T-helper 1 cell treated with Interleukin-12 subunit alpha and Interleukin-12 subunit beta and Interleukin-4 antibody, amounts not matched to agents 30 μg/mL and 1 μg/mL, for 36 hours (primary cell): ENCODE measurements at regions not wholly inside any gene's neighbourhood (a gene's known extent, or its start where the extent isn't known, plus 50 kb on each side); places are given as distances from the start of the nearest gene placed in this dataset.
"Not testable (repeated sequence)": the region's sequence is repeated elsewhere in the genome, so short reads cannot be mapped to it uniquely, and the experiment has no call there.

Experiments used
- H3K27ac Mint-ChIP-seq: one replicate; pipeline ENCODE4 v1.8.0; 2021; ENCODE audit warnings: mild to moderate bottlenecking, mixed read lengths
- H3K27me3 Mint-ChIP-seq: one replicate; pipeline ENCODE4 v1.8.0; 2021; ENCODE audit warnings: low read depth, mixed read lengths
- H3K36me3 Mint-ChIP-seq: one replicate; pipeline ENCODE4 v1.8.0; 2021; ENCODE audit warnings: low read depth, mixed read lengths
- H3K4me1 Mint-ChIP-seq: one replicate; pipeline ENCODE4 v1.8.0; 2021; ENCODE audit warnings: low read depth, mixed read lengths
- H3K4me3 Mint-ChIP-seq: one replicate; pipeline ENCODE4 v1.8.0; 2021; ENCODE audit warnings: mild to moderate bottlenecking, moderate library complexity, mixed read lengths
- H3K9me3 Mint-ChIP-seq: one replicate; pipeline ENCODE4 v1.8.0; 2021; ENCODE audit warnings: mixed read lengths

DNA sequence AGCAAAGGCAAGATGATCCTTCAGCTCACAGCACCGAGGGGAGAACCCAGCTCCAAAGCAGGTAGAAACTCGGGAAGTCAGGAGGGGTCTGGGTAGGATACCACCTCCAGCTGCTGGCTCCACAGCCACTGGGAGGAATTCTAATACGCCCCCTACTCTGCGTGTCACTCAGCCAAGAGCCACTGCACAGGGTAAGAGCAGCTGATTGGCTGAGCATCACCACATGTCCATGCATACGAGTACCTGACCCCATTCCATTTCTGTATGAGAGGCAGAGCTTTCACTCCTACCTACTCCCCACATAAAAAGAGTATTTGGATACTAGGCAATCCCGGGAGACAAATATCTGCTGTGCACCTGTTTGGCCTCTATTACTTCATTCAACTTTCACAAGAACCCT, 121.4 kb downstream of the RRAGC start:
- Mint-ChIP-seq H3K4me1 (no peaks in the 10 kb centered on the region), H3K4me3 (no peak overlapping the region), H3K36me3 (no peaks in the 10 kb centered on the region), H3K27ac (no peak overlapping the region), H3K27me3 (peaks cover 4% of the 10 kb centered on the region), H3K9me3 (no peaks in the 10 kb centered on the region)

- H3K4me3 Mint-ChIP-seq: no peak overlapping the region
- no peaks in the 10 kb centered on the region for H3K36me3 Mint-ChIP-seq
- H3K4me1 Mint-ChIP-seq: no peaks in the 10 kb centered on the region
- H3K27ac Mint-ChIP-seq: no peak overlapping the region
- no peaks in the 10 kb centered on the region for H3K9me3 Mint-ChIP-seq
- H3K27me3 Mint-ChIP-seq: peaks cover 16% of the 10 kb centered on the region
Observed at GRCh38 chr1:38736399-38736798, 123.2 kb downstream of the RRAGC start.

- Mint-ChIP-seq H3K4me1 (no peaks in the 10 kb centered on the region), H3K9me3 (no peaks in the 10 kb centered on the region), H3K27me3 (peaks cover 21% of the 10 kb centered on the region), H3K27ac (no peak overlapping the region), H3K36me3 (no peaks in the 10 kb centered on the region), H3K4me3 (no peak overlapping the region)
Observed at GRCh38 chr1:38735651-38736161, 123.9 kb downstream of the RRAGC start.

DNA sequence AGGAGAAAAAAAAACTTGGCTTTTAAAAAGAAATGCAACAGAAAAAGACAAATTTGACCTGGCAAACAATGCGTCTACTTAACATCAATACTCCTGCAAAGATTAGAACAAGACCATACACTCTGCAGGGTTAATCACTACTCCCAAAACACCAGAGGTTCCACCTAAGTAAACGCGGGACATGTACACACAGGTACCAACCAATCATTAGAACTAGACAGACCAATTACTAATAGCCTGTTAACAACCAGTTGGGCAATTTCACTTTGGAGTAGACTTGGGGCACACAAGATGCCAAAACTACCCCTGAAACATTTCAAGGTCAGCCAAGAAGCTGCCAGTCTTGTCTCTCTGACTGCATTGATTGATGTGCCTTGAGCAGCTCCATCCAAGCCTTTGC, 125.8 kb downstream of the RRAGC start:
- no peaks in the 10 kb centered on the region for H3K4me1 Mint-ChIP-seq
- no peak overlapping the region for H3K27ac Mint-ChIP-seq
- no peaks in the 10 kb centered on the region for H3K36me3 Mint-ChIP-seq
- H3K4me3 Mint-ChIP-seq: no peak overlapping the region
- no peaks in the 10 kb centered on the region for H3K9me3 Mint-ChIP-seq
- H3K27me3 Mint-ChIP-seq: peaks cover 35% of the 10 kb centered on the region

GRCh38 chr1:38730511-38731397, 128.8 kb downstream of the RRAGC start:
- H3K4me1 Mint-ChIP-seq: no peaks in the 10 kb centered on the region
- peaks cover 64% of the 10 kb centered on the region for H3K27me3 Mint-ChIP-seq
- no peaks in the 10 kb centered on the region for H3K9me3 Mint-ChIP-seq
- no peak overlapping the region for H3K4me3 Mint-ChIP-seq
- H3K36me3 Mint-ChIP-seq: no peaks in the 10 kb centered on the region
- H3K27ac Mint-ChIP-seq: no peak overlapping the region

DNA sequence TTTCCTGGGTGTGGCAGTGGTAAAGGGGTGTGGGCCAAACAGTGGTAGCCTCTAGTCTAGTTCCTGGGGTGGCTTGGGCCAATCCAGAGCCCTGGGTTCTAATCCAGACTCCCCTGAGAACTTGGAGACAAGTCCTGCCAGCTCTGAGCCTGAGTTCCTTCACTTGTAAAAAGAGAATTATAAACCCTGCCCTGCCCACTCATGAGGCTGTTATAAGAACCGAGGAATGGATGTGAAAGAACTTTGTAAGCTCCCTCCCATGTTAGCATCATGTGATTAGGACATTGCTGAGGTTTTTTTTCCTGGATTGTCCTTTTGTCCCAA, 131.0 kb downstream of the RRAGC start:
- peaks cover 76% of the 10 kb centered on the region for H3K27me3 Mint-ChIP-seq
- no peaks in the 10 kb centered on the region for H3K36me3 Mint-ChIP-seq
- no peak overlapping the region for H3K4me3 Mint-ChIP-seq
- no peak overlapping the region for H3K27ac Mint-ChIP-seq
- no peaks in the 10 kb centered on the region for H3K4me1 Mint-ChIP-seq
- no peaks in the 10 kb centered on the region for H3K9me3 Mint-ChIP-seq

- no peaks in the 10 kb centered on the region for H3K4me1 Mint-ChIP-seq
- no peak overlapping the region for H3K27ac Mint-ChIP-seq
- H3K36me3 Mint-ChIP-seq: no peaks in the 10 kb centered on the region
- H3K9me3 Mint-ChIP-seq: no peaks in the 10 kb centered on the region
- H3K4me3 Mint-ChIP-seq: no peak overlapping the region
- peaks cover 76% of the 10 kb centered on the region for H3K27me3 Mint-ChIP-seq
Observed at GRCh38 chr1:38727684-38728584, 131.6 kb downstream of the RRAGC start.

- H3K36me3 Mint-ChIP-seq, H3K27ac Mint-ChIP-seq, H3K4me1 Mint-ChIP-seq, H3K9me3 Mint-ChIP-seq, H3K4me3 Mint-ChIP-seq: not testable (repeated sequence)
- peaks cover 58% of the 10 kb centered on the region for H3K27me3 Mint-ChIP-seq
Observed at GRCh38 chr1:38725321-38725961, 134.1 kb downstream of the RRAGC start.

DNA sequence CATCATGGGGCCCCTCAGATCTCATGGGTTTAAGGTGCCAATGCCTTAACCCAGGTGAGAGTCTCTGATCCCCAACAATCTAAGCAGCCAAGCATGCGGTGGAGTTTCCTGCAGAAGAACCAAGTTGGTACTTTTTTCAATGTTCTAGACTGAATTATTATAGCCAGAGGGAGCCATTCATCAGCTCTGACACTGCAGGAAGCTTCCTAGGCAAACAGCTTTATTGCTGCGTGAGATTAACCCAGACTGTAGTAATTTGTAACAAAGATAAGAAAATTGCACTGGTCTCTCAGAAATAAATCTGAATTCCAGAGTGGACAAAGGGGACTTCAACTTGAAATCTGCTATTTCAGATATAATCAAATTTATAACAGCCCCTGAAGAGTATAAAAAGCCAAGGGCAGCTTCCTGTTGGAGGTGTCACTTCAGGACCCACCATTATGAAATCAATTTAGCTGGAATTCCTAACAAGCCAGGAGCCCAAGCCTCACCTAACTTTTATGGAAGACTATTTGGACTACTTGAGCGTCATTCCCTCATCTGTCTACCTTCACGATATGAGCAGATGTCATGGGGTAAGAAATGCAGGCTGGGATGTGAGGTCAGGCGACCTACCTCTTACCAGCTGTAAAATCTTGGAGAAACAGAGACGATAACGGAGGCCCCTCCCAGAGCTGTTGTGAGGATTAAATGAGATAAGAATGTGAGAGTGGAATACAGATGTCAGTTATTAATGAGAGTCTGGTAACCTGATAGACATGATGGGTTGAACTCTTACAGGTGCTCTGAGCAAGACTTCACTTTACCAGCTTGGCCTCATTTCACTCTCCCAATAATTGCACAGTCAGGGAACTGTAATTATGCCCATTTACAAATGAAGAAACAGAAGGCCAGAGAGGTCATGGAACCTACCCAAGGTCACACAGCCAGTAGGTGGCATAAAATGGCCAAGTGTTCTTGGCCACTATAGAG, 135.1 kb downstream of the RRAGC start:
- no peaks in the 10 kb centered on the region for H3K36me3 Mint-ChIP-seq
- H3K4me1 Mint-ChIP-seq: no peaks in the 10 kb centered on the region
- peaks cover 50% of the 10 kb centered on the region for H3K27me3 Mint-ChIP-seq
- H3K9me3 Mint-ChIP-seq: no peaks in the 10 kb centered on the region
- H3K4me3 Mint-ChIP-seq: no peak overlapping the region
- no peak overlapping the region for H3K27ac Mint-ChIP-seq

GRCh38 chr1:38721816-38722215, 137.8 kb downstream of the RRAGC start:
- H3K36me3 Mint-ChIP-seq: no peaks in the 10 kb centered on the region
- H3K4me3 Mint-ChIP-seq: no peak overlapping the region
- no peak overlapping the region for H3K27ac Mint-ChIP-seq
- no peaks in the 10 kb centered on the region for H3K9me3 Mint-ChIP-seq
- H3K27me3 Mint-ChIP-seq: peaks cover 24% of the 10 kb centered on the region
- H3K4me1 Mint-ChIP-seq: no peaks in the 10 kb centered on the region

DNA sequence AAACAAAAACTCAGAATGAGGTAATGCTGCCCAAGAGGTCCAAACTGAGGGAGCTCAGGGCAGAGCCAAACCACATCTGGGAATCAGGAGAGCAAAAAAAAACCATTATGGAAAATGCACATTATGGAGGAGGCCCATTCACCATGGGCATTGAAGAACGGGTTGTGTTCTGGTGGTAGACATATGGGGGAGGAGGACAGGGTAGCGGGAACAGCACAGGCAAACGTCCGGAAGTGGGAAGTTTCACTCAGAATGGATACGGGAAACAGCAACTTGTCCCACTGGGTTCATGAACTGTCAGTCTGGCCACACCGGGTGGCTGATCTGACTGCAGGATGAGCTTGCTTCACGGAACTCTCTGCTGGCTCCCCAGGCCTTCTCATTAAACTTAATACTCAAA, 139.7 kb downstream of the RRAGC start:
- no peak overlapping the region for H3K27ac Mint-ChIP-seq
- no peaks in the 10 kb centered on the region for H3K9me3 Mint-ChIP-seq
- no peak overlapping the region for H3K4me3 Mint-ChIP-seq
- no peaks in the 10 kb centered on the region for H3K4me1 Mint-ChIP-seq
- H3K27me3 Mint-ChIP-seq: peaks cover 9% of the 10 kb centered on the region
- H3K36me3 Mint-ChIP-seq: no peaks in the 10 kb centered on the region

DNA sequence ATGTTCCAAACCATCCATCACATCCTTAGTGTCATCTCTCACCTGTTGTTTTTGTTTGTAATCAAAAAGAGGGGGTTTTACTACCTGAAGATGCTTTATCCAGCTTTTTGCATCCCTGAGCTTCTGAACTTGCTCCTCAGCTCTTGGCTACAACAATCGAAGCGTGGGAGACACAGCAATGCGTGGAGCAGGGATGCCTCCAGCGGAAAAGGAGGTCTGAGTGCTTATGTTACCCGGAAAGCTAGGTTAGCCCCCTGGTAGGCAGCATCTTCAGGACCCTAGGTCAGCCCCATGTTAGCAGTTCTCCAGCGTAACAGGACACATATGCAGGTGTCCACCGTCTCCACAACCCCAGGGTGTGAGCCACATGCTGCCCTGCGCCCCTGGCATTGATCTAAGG, 141.5 kb downstream of the RRAGC start:
- H3K4me1 Mint-ChIP-seq: no peaks in the 10 kb centered on the region
- H3K27me3 Mint-ChIP-seq: peaks cover 3% of the 10 kb centered on the region
- no peaks in the 10 kb centered on the region for H3K9me3 Mint-ChIP-seq
- no peak overlapping the region for H3K27ac Mint-ChIP-seq
- no peak overlapping the region for H3K4me3 Mint-ChIP-seq
- no peaks in the 10 kb centered on the region for H3K36me3 Mint-ChIP-seq

DNA sequence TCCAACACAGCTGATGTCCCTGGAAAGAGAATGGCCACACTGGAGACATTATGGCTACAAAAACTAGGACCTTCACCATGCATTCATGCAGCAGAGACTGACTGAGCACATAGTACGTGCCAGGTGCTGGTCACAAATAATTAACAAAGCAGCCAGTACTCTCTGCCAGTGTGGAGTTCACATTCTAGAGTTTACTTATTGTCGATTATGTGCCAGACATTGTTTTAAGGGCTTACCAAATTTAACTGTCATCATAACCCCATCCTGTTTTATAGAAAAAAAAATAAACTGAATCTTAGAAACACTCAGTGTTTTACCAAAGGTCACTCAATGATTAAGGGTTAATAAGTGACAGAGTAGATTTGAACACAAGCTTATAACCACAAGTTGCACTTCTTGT, 143.3 kb downstream of the RRAGC start:
- Mint-ChIP-seq H3K27ac (no peak overlapping the region), H3K4me3 (no peak overlapping the region), H3K4me1 (no peaks in the 10 kb centered on the region), H3K27me3 (no peaks in the 10 kb centered on the region), H3K36me3 (no peaks in the 10 kb centered on the region), H3K9me3 (no peaks in the 10 kb centered on the region)

DNA sequence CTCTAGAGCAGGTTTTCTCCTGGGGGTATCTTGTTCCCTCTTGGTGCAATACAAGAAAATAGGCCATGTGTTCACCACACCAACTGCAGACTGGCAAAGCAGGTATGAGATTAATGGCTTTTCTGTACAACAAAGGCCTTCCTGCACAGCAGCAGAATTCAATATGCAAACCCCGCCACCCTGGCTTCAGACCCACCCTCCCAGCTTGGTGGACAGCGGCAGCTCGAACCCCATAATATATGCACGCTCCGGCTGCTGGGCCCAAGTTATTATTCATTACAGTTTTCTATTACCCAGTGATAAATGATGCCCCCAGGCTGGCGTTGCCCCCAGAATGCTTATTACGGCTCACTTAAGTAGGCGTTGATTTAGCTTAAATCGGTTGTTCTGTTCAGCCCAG, 144.2 kb downstream of the RRAGC start:
- H3K4me3 Mint-ChIP-seq: no peak overlapping the region
- no peaks in the 10 kb centered on the region for H3K27me3 Mint-ChIP-seq
- H3K9me3 Mint-ChIP-seq: no peaks in the 10 kb centered on the region
- no peaks in the 10 kb centered on the region for H3K36me3 Mint-ChIP-seq
- no peaks in the 10 kb centered on the region for H3K4me1 Mint-ChIP-seq
- H3K27ac Mint-ChIP-seq: no peak overlapping the region
